ENCODE measurements at regions not wholly inside any gene's neighbourhood (a gene's known extent, or its start where the extent isn't known, plus 50 kb on each side); places are given as distances from the start of the nearest gene placed in this dataset.

GRCh38 chr5:57818397-57818796, 335.8 kb upstream of the ACTBL2 start:
- Histone ChIP-seq H3K4me3 (ENCODE audit: low read depth, low read length) (no peak overlapping the region), H3K36me3 (ENCODE audit: control insufficient read depth, insufficient read depth, low read length) (no peaks in the 10 kb centered on the region), H3K27me3 (ENCODE audit: control insufficient read depth, insufficient read depth, low read length) (no peaks in the 10 kb centered on the region), H3K4me1 (ENCODE audit: control insufficient read depth, insufficient read depth, low read length, poor library complexity, severe bottlenecking) (no peaks in the 10 kb centered on the region), H3K9me3 (ENCODE audit: control insufficient read depth in 2 of 2, low read length in 2 of 2) (no peaks in the 10 kb centered on the region), H3K27ac (ENCODE audit: insufficient read depth, low read length, poor library complexity, severe bottlenecking) (no peak overlapping the region)
- Mint-ChIP-seq H3K27ac (no peak overlapping the region), H3K4me1 (no peaks in the 10 kb centered on the region), H3K9me3 (peaks cover 0 to 3% (median 1%) of the 10 kb centered on the region in 7 donors), H3K4me3 (no peak overlapping the region), H3K36me3 (no peaks in the 10 kb centered on the region), H3K27me3 (no peaks in the 10 kb centered on the region)
- ATAC-seq (ENCODE audit: low read depth in 2 of 2) (no peak), DNase-seq (no peak)

- H3K36me3 Mint-ChIP-seq = no peaks in the 10 kb centered on the region
- H3K4me3 Mint-ChIP-seq = no peak overlapping the region
- no peaks in the 10 kb centered on the region for H3K27me3 ChIP-seq (ENCODE audit: control insufficient read depth, insufficient read depth, low read length)
- peaks cover 0 to 3% (median 0%) of the 10 kb centered on the region in 7 donors for H3K9me3 Mint-ChIP-seq
- no peaks in the 10 kb centered on the region for H3K4me1 ChIP-seq (ENCODE audit: control insufficient read depth, insufficient read depth, low read length, poor library complexity, severe bottlenecking)
- H3K27me3 Mint-ChIP-seq = no peaks in the 10 kb centered on the region
- H3K36me3 ChIP-seq (ENCODE audit: control insufficient read depth, insufficient read depth, low read length) = no peaks in the 10 kb centered on the region
- H3K4me1 Mint-ChIP-seq = no peaks in the 10 kb centered on the region
- ATAC-seq (ENCODE audit: low read depth in 2 of 2) (no peak), DNase-seq (no peak)
- H3K9me3 ChIP-seq (ENCODE audit: control insufficient read depth in 2 of 2, low read length in 2 of 2) = no peaks in the 10 kb centered on the region
- no peak overlapping the region for H3K4me3 ChIP-seq (ENCODE audit: low read depth, low read length)
- H3K27ac Mint-ChIP-seq = no peak overlapping the region
- H3K27ac ChIP-seq (ENCODE audit: insufficient read depth, low read length, poor library complexity, severe bottlenecking) = no peak overlapping the region
These were observed 335.3 kb upstream of the ACTBL2 start for GRCh38 chr5:57817924-57818323.

- H3K9me3 ChIP-seq (ENCODE audit: control insufficient read depth in 2 of 2, low read length in 2 of 2) = no peaks in the 10 kb centered on the region
- no peaks in the 10 kb centered on the region for H3K27me3 Mint-ChIP-seq
- DNase-seq (no peak), ATAC-seq (ENCODE audit: low read depth in 2 of 2) (no peak)
- no peak overlapping the region for H3K4me3 ChIP-seq (ENCODE audit: low read depth, low read length)
- H3K9me3 Mint-ChIP-seq = peaks cover 0 to 1% (median 0%) of the 10 kb centered on the region in 7 donors
- H3K4me1 ChIP-seq (ENCODE audit: control insufficient read depth, insufficient read depth, low read length, poor library complexity, severe bottlenecking) = no peaks in the 10 kb centered on the region
- no peaks in the 10 kb centered on the region for H3K36me3 Mint-ChIP-seq
- H3K4me3 Mint-ChIP-seq = no peak overlapping the region
- no peaks in the 10 kb centered on the region for H3K36me3 ChIP-seq (ENCODE audit: control insufficient read depth, insufficient read depth, low read length)
- no peaks in the 10 kb centered on the region for H3K4me1 Mint-ChIP-seq
- H3K27me3 ChIP-seq (ENCODE audit: control insufficient read depth, insufficient read depth, low read length) = no peaks in the 10 kb centered on the region
- H3K27ac Mint-ChIP-seq = no peak overlapping the region
- no peak overlapping the region for H3K27ac ChIP-seq (ENCODE audit: insufficient read depth, low read length, poor library complexity, severe bottlenecking)
These were observed 334.4 kb upstream of the ACTBL2 start for GRCh38 chr5:57817001-57817453.

GRCh38 chr5:57816108-57816507, 333.5 kb upstream of the ACTBL2 start:
- no peaks in the 10 kb centered on the region for H3K4me1 ChIP-seq (ENCODE audit: control insufficient read depth, insufficient read depth, low read length, poor library complexity, severe bottlenecking)
- Mint-ChIP-seq H3K4me3 (no peak overlapping the region), H3K27me3 (no peaks in the 10 kb centered on the region), H3K36me3 (no peaks in the 10 kb centered on the region), H3K27ac (no peak overlapping the region), H3K9me3 (no peaks in the 10 kb centered on the region), H3K4me1 (no peaks in the 10 kb centered on the region)
- no peaks in the 10 kb centered on the region for H3K9me3 ChIP-seq (ENCODE audit: control insufficient read depth in 2 of 2, low read length in 2 of 2)
- ATAC-seq (ENCODE audit: low read depth in 2 of 2) = no peak
- H3K27ac ChIP-seq (ENCODE audit: insufficient read depth, low read length, poor library complexity, severe bottlenecking) = no peak overlapping the region
- no peaks in the 10 kb centered on the region for H3K27me3 ChIP-seq (ENCODE audit: control insufficient read depth, insufficient read depth, low read length)
- H3K36me3 ChIP-seq (ENCODE audit: control insufficient read depth, insufficient read depth, low read length) = no peaks in the 10 kb centered on the region
- DNase-seq = no peak
- no peak overlapping the region for H3K4me3 ChIP-seq (ENCODE audit: low read depth, low read length)

- DNase-seq (no peak), ATAC-seq (ENCODE audit: low read depth in 2 of 2) (no peak)
- Histone ChIP-seq H3K36me3 (ENCODE audit: control insufficient read depth, insufficient read depth, low read length) (no peaks in the 10 kb centered on the region), H3K9me3 (ENCODE audit: control insufficient read depth in 2 of 2, low read length in 2 of 2) (no peaks in the 10 kb centered on the region), H3K4me1 (ENCODE audit: control insufficient read depth, insufficient read depth, low read length, poor library complexity, severe bottlenecking) (no peaks in the 10 kb centered on the region), H3K27ac (ENCODE audit: insufficient read depth, low read length, poor library complexity, severe bottlenecking) (no peak overlapping the region), H3K27me3 (ENCODE audit: control insufficient read depth, insufficient read depth, low read length) (peaks cover 3% of the 10 kb centered on the region), H3K4me3 (ENCODE audit: low read depth, low read length) (no peak overlapping the region)
- Mint-ChIP-seq H3K9me3 (peaks cover 0 to 5% (median 0%) of the 10 kb centered on the region in 7 donors), H3K4me3 (no peak overlapping the region), H3K36me3 (no peaks in the 10 kb centered on the region), H3K27me3 (no peaks in the 10 kb centered on the region), H3K4me1 (no peaks in the 10 kb centered on the region), H3K27ac (no peak overlapping the region)
These were observed 323.1 kb upstream of the ACTBL2 start for GRCh38 chr5:57805732-57806131.

GRCh38 chr5:57805170-57805569, 322.6 kb upstream of the ACTBL2 start:
- Mint-ChIP-seq H3K4me3 (no peak overlapping the region), H3K9me3 (peaks cover 0 to 5% (median 0%) of the 10 kb centered on the region in 7 donors), H3K4me1 (no peaks in the 10 kb centered on the region), H3K27ac (no peak overlapping the region), H3K27me3 (no peaks in the 10 kb centered on the region), H3K36me3 (no peaks in the 10 kb centered on the region)
- H3K27me3 ChIP-seq (ENCODE audit: control insufficient read depth, insufficient read depth, low read length) = peaks cover 3% of the 10 kb centered on the region
- ATAC-seq (ENCODE audit: low read depth in 2 of 2) (no peak), DNase-seq (no peak)
- no peak overlapping the region for H3K4me3 ChIP-seq (ENCODE audit: low read depth, low read length)
- no peaks in the 10 kb centered on the region for H3K36me3 ChIP-seq (ENCODE audit: control insufficient read depth, insufficient read depth, low read length)
- no peak overlapping the region for H3K27ac ChIP-seq (ENCODE audit: insufficient read depth, low read length, poor library complexity, severe bottlenecking)
- H3K4me1 ChIP-seq (ENCODE audit: control insufficient read depth, insufficient read depth, low read length, poor library complexity, severe bottlenecking) = no peaks in the 10 kb centered on the region
- H3K9me3 ChIP-seq (ENCODE audit: control insufficient read depth in 2 of 2, low read length in 2 of 2) = no peaks in the 10 kb centered on the region

- H3K9me3 ChIP-seq (ENCODE audit: control insufficient read depth in 2 of 2, low read length in 2 of 2) = no peaks in the 10 kb centered on the region
- ATAC-seq (ENCODE audit: low read depth in 2 of 2) = no peak
- H3K27me3 Mint-ChIP-seq = no peaks in the 10 kb centered on the region
These were observed 321.9 kb upstream of the ACTBL2 start for GRCh38 chr5:57804505-57804904.

GRCh38 chr5:57804007-57804444, 321.4 kb upstream of the ACTBL2 start:
- ATAC-seq (ENCODE audit: low read depth in 2 of 2) (no peak), DNase-seq (no peak)
- no peak overlapping the region for H3K4me3 ChIP-seq (ENCODE audit: low read depth, low read length)
- Mint-ChIP-seq H3K4me1 (no peaks in the 10 kb centered on the region), H3K27ac (no peak overlapping the region), H3K4me3 (no peak overlapping the region), H3K36me3 (no peaks in the 10 kb centered on the region), H3K9me3 (peaks cover 0 to 5% (median 0%) of the 10 kb centered on the region in 7 donors), H3K27me3 (no peaks in the 10 kb centered on the region)
- no peaks in the 10 kb centered on the region for H3K4me1 ChIP-seq (ENCODE audit: control insufficient read depth, insufficient read depth, low read length, poor library complexity, severe bottlenecking)
- no peaks in the 10 kb centered on the region for H3K9me3 ChIP-seq (ENCODE audit: control insufficient read depth in 2 of 2, low read length in 2 of 2)
- no peaks in the 10 kb centered on the region for H3K36me3 ChIP-seq (ENCODE audit: control insufficient read depth, insufficient read depth, low read length)
- no peak overlapping the region for H3K27ac ChIP-seq (ENCODE audit: insufficient read depth, low read length, poor library complexity, severe bottlenecking)
- H3K27me3 ChIP-seq (ENCODE audit: control insufficient read depth, insufficient read depth, low read length) = peaks cover 3% of the 10 kb centered on the region

More at GRCh38 chr5:57804505-57804904, 321.9 kb upstream of the ACTBL2 start:
- H3K27ac Mint-ChIP-seq = no peak overlapping the region
- no peak overlapping the region for H3K4me3 ChIP-seq (ENCODE audit: low read depth, low read length)
- H3K4me3 Mint-ChIP-seq = no peak overlapping the region
- no peaks in the 10 kb centered on the region for H3K4me1 Mint-ChIP-seq
- no peaks in the 10 kb centered on the region for H3K4me1 ChIP-seq (ENCODE audit: control insufficient read depth, insufficient read depth, low read length, poor library complexity, severe bottlenecking)
- no peak for DNase-seq
- no peaks in the 10 kb centered on the region for H3K36me3 ChIP-seq (ENCODE audit: control insufficient read depth, insufficient read depth, low read length)
- no peak overlapping the region for H3K27ac ChIP-seq (ENCODE audit: insufficient read depth, low read length, poor library complexity, severe bottlenecking)
- peaks cover 0 to 5% (median 0%) of the 10 kb centered on the region in 7 donors for H3K9me3 Mint-ChIP-seq
- H3K27me3 ChIP-seq (ENCODE audit: control insufficient read depth, insufficient read depth, low read length) = peaks cover 3% of the 10 kb centered on the region
- H3K36me3 Mint-ChIP-seq = no peaks in the 10 kb centered on the region

All from CD4-positive, CD25-positive, alpha-beta regulatory T cell (primary cell).